Tibial nerve (tissue), 4 donors: ENCODE measurements at regions not wholly inside any gene's neighbourhood (a gene's known extent, or its start where the extent isn't known, plus 50 kb on each side); places are given as distances from the start of the nearest gene placed in this dataset.

Experiments used
- DNase-seq, 2 donors: peaks; one replicate each; pipeline ENCODE4 v3.0.0-alpha.2; 2019; ENCODE audit warnings: low spot score in 2 of 2
- H3K27ac ChIP-seq, 4 donors: fragments of 200-600 bp; sonication (generic) in 3 of 4; one replicate each; pipeline ENCODE4 v1.5.1; 2017 to 2019; ENCODE audit warnings: mild to moderate bottlenecking in 1 of 4
- H3K27me3 ChIP-seq, 2 donors: fragments of 200-600 bp; sonication (generic) in 1 of 2; one replicate each; pipeline versions ENCODE4 v1.5.1 to v1.6.0; 2017 to 2019
- H3K36me3 ChIP-seq, 3 donors: fragments of 200-600 bp; sonication (generic); one replicate each; pipeline ENCODE4 v1.5.1; 2018 to 2019
- H3K4me1 ChIP-seq, 4 donors: fragments of 200-600 bp; sonication (generic) in 3 of 4; one replicate each; pipeline ENCODE4 v1.5.1; 2017 to 2019
- H3K4me3 ChIP-seq, 4 donors: fragments of 200-600 bp; sonication (generic) in 3 of 4; one replicate each; pipeline ENCODE4 v1.5.1; 2017 to 2019; ENCODE audit warnings: mild to moderate bottlenecking in 1 of 4, moderate library complexity in 1 of 4
- H3K9me3 ChIP-seq, 4 donors: fragments of 200-600 bp; sonication (generic) in 3 of 4; one replicate each; pipeline ENCODE4 v1.5.1; 2017 to 2019
- EP300 ChIP-seq, 2 donors: sonication (generic); formaldehyde crosslinking; IDR thresholded peaks; one replicate each; pipeline ENCODE4 v1.6.1; 2017; ENCODE audit warnings: antibody characterized with exemption in 2 of 2, mild to moderate bottlenecking in 1 of 2
- POLR2A ChIP-seq, 2 donors: fragments of 450-650 bp; IDR thresholded peaks; one replicate each; pipeline ENCODE4 v1.6.1; 2017; ENCODE audit warnings: antibody characterized with exemption in 2 of 2, mild to moderate bottlenecking in 2 of 2, moderate library complexity in 2 of 2
- WGBS, 2 donors: methylation state at CpG; one replicate each; pipeline ENCODE4 v1.1.5; 2018; 5-methylcytosine and 5-hydroxymethylcytosine counted together
- TF ChIP-seq, protein P1 (sequence below), 5 experiments: fragments of 200-600 bp in 3 of 5; fragments of 450-650 bp in 2 of 5; sonication (generic) in 3 of 5; IDR thresholded peaks; one replicate each; pipeline ENCODE4 v1.5.1; 2016 to 2019; ENCODE audit warnings: antibody characterized with exemption in 5 of 5, mild to moderate bottlenecking in 3 of 5, moderate library complexity in 2 of 5

DNA sequence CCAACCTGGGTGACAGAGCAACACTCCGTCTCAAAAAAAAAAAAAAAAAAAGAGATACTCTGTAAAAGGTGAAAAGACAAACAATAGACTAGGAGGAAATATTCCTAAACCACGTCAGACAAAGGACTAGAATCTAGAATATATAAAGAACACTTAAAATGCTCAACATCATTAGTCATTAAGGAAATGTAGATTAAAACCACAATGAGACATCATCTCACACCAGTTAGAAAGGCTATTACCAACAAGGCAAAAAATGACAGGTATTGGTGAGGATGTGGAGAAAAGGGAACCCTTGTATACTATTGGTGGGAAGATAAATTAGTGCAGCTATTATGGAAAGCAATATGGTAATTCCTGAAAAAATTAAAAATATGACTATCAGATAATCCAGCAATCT lies 903.1 kb upstream of the SOX9 start:
- DNase-seq = no peak
- H3K27ac ChIP-seq = no peak overlapping the region
- H3K36me3 ChIP-seq = no peaks in the 10 kb centered on the region
- H3K9me3 ChIP-seq = peaks cover 0 to 2% (median 0%) of the 10 kb centered on the region in 4 donors
- no peak overlapping the region for H3K4me3 ChIP-seq
- H3K4me1 ChIP-seq = no peaks in the 10 kb centered on the region
- no peak for TF ChIP-seq EP300 (IDR thresholded peaks at IDR 0.05)
- TF ChIP-seq POLR2A (IDR thresholded peaks at IDR 0.05) = no peak
- TF ChIP-seq, protein P1, sequence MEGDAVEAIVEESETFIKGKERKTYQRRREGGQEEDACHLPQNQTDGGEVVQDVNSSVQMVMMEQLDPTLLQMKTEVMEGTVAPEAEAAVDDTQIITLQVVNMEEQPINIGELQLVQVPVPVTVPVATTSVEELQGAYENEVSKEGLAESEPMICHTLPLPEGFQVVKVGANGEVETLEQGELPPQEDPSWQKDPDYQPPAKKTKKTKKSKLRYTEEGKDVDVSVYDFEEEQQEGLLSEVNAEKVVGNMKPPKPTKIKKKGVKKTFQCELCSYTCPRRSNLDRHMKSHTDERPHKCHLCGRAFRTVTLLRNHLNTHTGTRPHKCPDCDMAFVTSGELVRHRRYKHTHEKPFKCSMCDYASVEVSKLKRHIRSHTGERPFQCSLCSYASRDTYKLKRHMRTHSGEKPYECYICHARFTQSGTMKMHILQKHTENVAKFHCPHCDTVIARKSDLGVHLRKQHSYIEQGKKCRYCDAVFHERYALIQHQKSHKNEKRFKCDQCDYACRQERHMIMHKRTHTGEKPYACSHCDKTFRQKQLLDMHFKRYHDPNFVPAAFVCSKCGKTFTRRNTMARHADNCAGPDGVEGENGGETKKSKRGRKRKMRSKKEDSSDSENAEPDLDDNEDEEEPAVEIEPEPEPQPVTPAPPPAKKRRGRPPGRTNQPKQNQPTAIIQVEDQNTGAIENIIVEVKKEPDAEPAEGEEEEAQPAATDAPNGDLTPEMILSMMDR (IDR thresholded peaks at IDR 0.05) = no peak
- 88 to 96% methylated on average over 2 of the region's 2 CpGs for WGBS, 2 donors
- no peaks in the 10 kb centered on the region for H3K27me3 ChIP-seq

DNA sequence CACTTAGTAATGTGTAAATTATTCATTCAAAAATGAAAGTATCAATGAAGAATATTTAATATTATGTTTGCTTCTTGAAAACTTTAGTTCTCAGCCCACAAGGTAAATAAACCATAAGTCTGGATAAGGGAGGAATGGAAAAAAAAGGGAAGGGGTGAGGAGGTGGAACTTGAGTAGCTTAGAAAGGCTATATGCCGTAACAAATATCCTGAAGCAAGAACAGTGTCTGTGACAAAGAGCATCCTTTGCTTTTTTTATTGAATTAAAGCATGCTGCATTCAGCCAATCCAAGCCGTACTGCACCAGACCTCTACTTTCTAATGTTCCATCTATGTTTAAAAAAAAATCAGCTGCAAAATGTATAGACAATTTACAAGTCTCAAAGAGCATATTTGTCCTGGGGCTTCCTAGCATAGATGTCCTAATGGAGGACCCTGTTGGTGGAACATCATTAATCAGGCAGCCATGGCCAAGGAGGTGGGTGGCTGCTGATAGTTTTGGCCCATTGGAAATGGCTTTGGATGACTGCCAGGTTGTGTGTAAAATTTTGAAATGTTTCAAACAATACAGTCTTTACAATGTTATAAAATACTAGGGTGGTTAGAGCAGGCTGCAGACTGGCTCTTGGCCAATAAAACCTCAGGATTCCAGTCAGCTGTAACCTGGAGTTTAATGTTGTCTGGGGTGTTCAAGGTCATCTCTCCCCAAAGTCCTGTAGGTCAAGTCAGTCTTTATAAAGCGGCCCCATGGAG lies 895.8 kb upstream of the SOX9 start:
- Histone ChIP-seq H3K4me3 (no peak overlapping the region), H3K36me3 (no peaks in the 10 kb centered on the region), H3K27me3 (no peaks in the 10 kb centered on the region), H3K4me1 (no peaks in the 10 kb centered on the region), H3K9me3 (no peaks in the 10 kb centered on the region), H3K27ac (no peak overlapping the region)
- no peak for TF ChIP-seq POLR2A (IDR thresholded peaks at IDR 0.05)
- TF ChIP-seq, protein P1 (IDR thresholded peaks at IDR 0.05) = no peak
- no peak for TF ChIP-seq EP300 (IDR thresholded peaks at IDR 0.05)
- no peak for DNase-seq
- 44 to 48% methylated on average over 3 of the region's 3 CpGs for WGBS, 2 donors

- Histone ChIP-seq H3K9me3 (no peaks in the 10 kb centered on the region), H3K4me1 (no peaks in the 10 kb centered on the region), H3K4me3 (no peak overlapping the region), H3K36me3 (no peaks in the 10 kb centered on the region), H3K27me3 (no peaks in the 10 kb centered on the region), H3K27ac (no peak overlapping the region)
- DNase-seq = no peak
- TF ChIP-seq POLR2A (IDR thresholded peaks at IDR 0.05) (no peak), EP300 (IDR thresholded peaks at IDR 0.05) (no peak)
- TF ChIP-seq, protein P1 (IDR thresholded peaks at IDR 0.05) = no peak
- WGBS, 2 donors = 77 to 84% methylated on average over 2 of the region's 2 CpGs
Measured at GRCh38 chr17:71227841-71228240, 893.0 kb upstream of the SOX9 start.

- no peak overlapping the region for H3K27ac ChIP-seq
- DNase-seq = no peak
- H3K36me3 ChIP-seq = no peaks in the 10 kb centered on the region
- H3K4me1 ChIP-seq = no peaks in the 10 kb centered on the region
- WGBS, 2 donors = 48 to 68% methylated on average over 1 of the region's 1 CpG
- TF ChIP-seq POLR2A (IDR thresholded peaks at IDR 0.05) = no peak
- TF ChIP-seq, protein P1 (IDR thresholded peaks at IDR 0.05) = no peak
- no peak for TF ChIP-seq EP300 (IDR thresholded peaks at IDR 0.05)
- H3K27me3 ChIP-seq = no peaks in the 10 kb centered on the region
- H3K9me3 ChIP-seq = no peaks in the 10 kb centered on the region
- no peak overlapping the region for H3K4me3 ChIP-seq
Measured at GRCh38 chr17:71229070-71229469, 891.8 kb upstream of the SOX9 start.

DNA sequence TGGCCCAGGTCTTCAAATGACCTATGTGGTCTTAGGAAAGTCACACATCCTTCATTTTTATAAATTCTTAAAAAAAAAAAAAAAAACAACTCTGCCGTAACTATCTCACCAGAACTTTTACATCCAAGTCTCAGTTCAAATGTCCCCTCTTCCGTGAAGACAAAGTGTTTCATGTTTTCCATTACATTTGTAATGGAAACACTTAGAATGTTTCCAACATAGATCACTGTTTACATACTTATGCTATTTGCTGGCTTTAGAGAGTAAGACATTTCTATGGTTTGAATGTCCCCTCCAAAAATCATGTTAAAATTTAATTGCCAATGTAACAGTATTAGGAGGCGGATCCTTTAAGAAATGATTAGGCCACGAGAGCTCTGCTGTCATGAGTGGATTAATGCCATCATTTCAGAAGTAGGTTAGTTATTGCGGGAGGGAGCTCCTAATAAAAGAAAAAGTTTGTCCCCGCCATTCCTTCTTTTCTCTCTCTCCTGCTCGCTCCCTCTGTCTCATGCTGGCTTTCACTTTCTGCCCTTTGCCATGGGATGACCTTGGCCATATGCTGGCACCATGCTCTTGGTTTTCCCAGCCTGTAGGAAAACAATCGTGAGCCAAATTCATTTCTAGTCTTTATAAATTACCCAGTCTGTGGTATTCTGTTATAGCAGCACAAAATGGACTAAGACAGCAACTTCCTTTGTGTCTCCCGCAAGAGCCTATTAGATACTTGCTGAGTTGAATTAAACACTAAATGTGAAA lies 887.8 kb upstream of the SOX9 start:
- Histone ChIP-seq H3K27ac (no peak overlapping the region), H3K4me1 (no peaks in the 10 kb centered on the region), H3K4me3 (no peak overlapping the region), H3K36me3 (no peaks in the 10 kb centered on the region), H3K27me3 (no peaks in the 10 kb centered on the region), H3K9me3 (no peaks in the 10 kb centered on the region)
- no peak for DNase-seq
- WGBS, 2 donors = 71 to 76% methylated on average over 9 of the region's 9 CpGs
- no peak for TF ChIP-seq POLR2A (IDR thresholded peaks at IDR 0.05)
- TF ChIP-seq, protein P1 (IDR thresholded peaks at IDR 0.05) = no peak
- no peak for TF ChIP-seq EP300 (IDR thresholded peaks at IDR 0.05)
